Testis (tissue), 2 donors: ENCODE measurements at regions not wholly inside any gene's neighbourhood (a gene's known extent, or its start where the extent isn't known, plus 50 kb on each side); places are given as distances from the start of the nearest gene placed in this dataset.

Experiments used
- DNase-seq: peaks from one replicate; pipeline ENCODE4 v3.0.0-alpha.2; 2019
- H3K27ac ChIP-seq, 2 donors: fragments of 200-600 bp; sonication (generic); one replicate each; pipeline ENCODE4 v1.5.1; 2019
- H3K27me3 ChIP-seq: fragments of 200-600 bp; sonication (generic); one replicate; pipeline ENCODE4 v1.5.1; 2019
- H3K36me3 ChIP-seq: fragments of 200-600 bp; sonication (generic); one replicate; pipeline ENCODE4 v1.5.1; 2017; ENCODE audit warnings: low read depth; ENCODE audit errors: missing control alignments
- H3K4me1 ChIP-seq: fragments of 200-600 bp; sonication (generic); one replicate; pipeline ENCODE4 v1.5.1; 2019
- H3K4me3 ChIP-seq, 2 donors: fragments of 200-600 bp; sonication (generic); one replicate each; pipeline ENCODE4 v1.5.1; 2017 to 2019
- H3K9me3 ChIP-seq: fragments of 200-600 bp; sonication (generic); one replicate; pipeline ENCODE4 v1.5.1; 2017
- POLR2A ChIP-seq: fragments of 450-650 bp; IDR thresholded peaks from one replicate; pipeline ENCODE4 v1.6.1; 2017; ENCODE audit warnings: antibody characterized with exemption, mild to moderate bottlenecking, moderate library complexity
- WGBS, 2 donors: methylation state at CpG; one replicate each; pipeline ENCODE4 v1.1.5; 2018; 5-methylcytosine and 5-hydroxymethylcytosine counted together
- intact Hi-C: fragments of 100-400 bp; cut with DNase I; formaldehyde crosslinking; loops from one replicate; pipeline ENCODE4 v1.15.1; 2023; ENCODE audit warnings: low total_unique reads
- TF ChIP-seq, protein P1 (sequence below), 3 experiments: fragments of 450-650 bp in 2 of 3; fragments of 200-600 bp in 1 of 3; sonication (generic) in 1 of 3; IDR thresholded peaks; one replicate each; pipeline ENCODE4 v1.5.1; 2016 to 2019; ENCODE audit warnings: antibody characterized with exemption in 3 of 3, mild to moderate bottlenecking in 2 of 3, moderate library complexity in 1 of 3

DNA sequence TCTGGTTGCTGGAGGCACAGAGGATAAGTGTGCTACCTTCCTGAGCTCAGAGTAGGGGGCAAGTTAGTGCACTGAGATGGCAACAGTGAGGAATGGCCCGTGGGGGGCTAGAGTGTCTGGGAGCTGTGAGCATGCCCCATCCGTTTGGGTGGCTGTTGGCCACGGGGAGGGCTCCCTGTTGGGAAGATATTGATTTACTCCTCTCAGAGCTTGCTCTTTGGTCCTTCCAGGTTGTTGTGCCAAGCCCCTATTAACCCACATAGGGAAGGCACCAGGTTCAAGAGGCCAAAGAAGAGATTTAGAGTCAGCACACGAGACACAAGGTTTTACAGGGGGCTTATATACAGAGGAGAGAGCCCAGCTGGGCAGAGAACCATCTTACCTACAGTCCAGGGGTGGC, 318.8 kb downstream of the TSN start:
- DNase-seq = no peak
- intact Hi-C loops = no loop called here
- H3K9me3 ChIP-seq = no peaks in the 10 kb centered on the region
- TF ChIP-seq POLR2A = no peak
- TF ChIP-seq, protein P1, sequence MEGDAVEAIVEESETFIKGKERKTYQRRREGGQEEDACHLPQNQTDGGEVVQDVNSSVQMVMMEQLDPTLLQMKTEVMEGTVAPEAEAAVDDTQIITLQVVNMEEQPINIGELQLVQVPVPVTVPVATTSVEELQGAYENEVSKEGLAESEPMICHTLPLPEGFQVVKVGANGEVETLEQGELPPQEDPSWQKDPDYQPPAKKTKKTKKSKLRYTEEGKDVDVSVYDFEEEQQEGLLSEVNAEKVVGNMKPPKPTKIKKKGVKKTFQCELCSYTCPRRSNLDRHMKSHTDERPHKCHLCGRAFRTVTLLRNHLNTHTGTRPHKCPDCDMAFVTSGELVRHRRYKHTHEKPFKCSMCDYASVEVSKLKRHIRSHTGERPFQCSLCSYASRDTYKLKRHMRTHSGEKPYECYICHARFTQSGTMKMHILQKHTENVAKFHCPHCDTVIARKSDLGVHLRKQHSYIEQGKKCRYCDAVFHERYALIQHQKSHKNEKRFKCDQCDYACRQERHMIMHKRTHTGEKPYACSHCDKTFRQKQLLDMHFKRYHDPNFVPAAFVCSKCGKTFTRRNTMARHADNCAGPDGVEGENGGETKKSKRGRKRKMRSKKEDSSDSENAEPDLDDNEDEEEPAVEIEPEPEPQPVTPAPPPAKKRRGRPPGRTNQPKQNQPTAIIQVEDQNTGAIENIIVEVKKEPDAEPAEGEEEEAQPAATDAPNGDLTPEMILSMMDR (IDR thresholded peaks at IDR 0.05) = no peak
- H3K27me3 ChIP-seq = no peaks in the 10 kb centered on the region
- H3K4me1 ChIP-seq = no peaks in the 10 kb centered on the region
- WGBS, 2 donors = 58 to 60% methylated on average over 4 of the region's 4 CpGs
- H3K36me3 ChIP-seq = no peaks in the 10 kb centered on the region
- H3K27ac ChIP-seq = no peak overlapping the region
- no peak overlapping the region for H3K4me3 ChIP-seq

DNA sequence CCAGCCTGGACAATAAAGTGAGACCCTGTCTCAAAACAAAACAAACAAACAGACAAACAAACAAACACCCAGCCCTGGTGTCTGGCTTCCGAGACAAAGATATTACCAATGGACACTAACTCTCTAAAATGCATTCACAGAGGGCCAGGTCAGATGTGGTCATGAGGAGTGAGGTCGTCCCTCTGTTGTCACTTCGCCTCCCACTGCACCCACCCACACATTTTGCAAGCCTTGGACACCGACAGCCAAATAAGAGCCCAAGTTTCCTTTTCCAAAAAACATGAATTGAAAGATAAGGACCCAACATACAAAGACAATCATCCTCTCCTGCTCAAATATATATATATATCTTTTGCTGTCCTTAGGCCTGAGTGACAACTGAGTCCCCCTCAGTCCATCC, 319.9 kb downstream of the TSN start:
- TF ChIP-seq POLR2A = no peak
- TF ChIP-seq, protein P1 (IDR thresholded peaks at IDR 0.05) = no peak
- WGBS, 2 donors = 76 to 87% methylated on average over 4 of the region's 4 CpGs
- no peaks in the 10 kb centered on the region for H3K4me1 ChIP-seq
- H3K9me3 ChIP-seq = no peaks in the 10 kb centered on the region
- intact Hi-C loops = no loop called here
- H3K27me3 ChIP-seq = no peaks in the 10 kb centered on the region
- H3K36me3 ChIP-seq = no peaks in the 10 kb centered on the region
- no peak for DNase-seq
- no peak overlapping the region for H3K4me3 ChIP-seq
- H3K27ac ChIP-seq = no peak overlapping the region

DNA sequence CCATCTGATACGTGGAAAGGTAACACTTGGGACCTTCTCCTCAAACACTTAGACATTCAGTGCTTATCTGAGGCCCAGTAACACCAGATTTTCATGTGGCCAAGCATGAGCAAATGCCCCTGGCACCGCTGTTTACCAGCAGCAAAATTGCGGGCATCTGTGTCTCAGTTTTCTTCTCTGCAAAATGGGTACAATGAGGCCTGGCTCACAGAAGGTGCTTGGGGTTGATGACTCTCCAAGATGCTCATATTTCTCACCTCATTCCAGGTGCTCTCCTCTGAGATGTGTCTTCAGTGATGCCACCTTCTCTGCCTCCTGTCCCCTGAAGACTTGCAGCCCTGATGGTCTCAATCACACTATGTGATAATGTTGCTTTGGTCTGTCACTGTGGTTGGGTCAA, 321.7 kb downstream of the TSN start:
- H3K27ac ChIP-seq = no peak overlapping the region
- H3K9me3 ChIP-seq = no peaks in the 10 kb centered on the region
- no peak for DNase-seq
- intact Hi-C loops = no loop called here
- no peak overlapping the region for H3K4me3 ChIP-seq
- 78 to 100% methylated on average over 2 to 3 of the region's 3 CpGs for WGBS, 2 donors
- H3K36me3 ChIP-seq = no peaks in the 10 kb centered on the region
- no peak for TF ChIP-seq POLR2A
- TF ChIP-seq, protein P1 (IDR thresholded peaks at IDR 0.05) = no peak
- no peaks in the 10 kb centered on the region for H3K4me1 ChIP-seq
- no peaks in the 10 kb centered on the region for H3K27me3 ChIP-seq

DNA sequence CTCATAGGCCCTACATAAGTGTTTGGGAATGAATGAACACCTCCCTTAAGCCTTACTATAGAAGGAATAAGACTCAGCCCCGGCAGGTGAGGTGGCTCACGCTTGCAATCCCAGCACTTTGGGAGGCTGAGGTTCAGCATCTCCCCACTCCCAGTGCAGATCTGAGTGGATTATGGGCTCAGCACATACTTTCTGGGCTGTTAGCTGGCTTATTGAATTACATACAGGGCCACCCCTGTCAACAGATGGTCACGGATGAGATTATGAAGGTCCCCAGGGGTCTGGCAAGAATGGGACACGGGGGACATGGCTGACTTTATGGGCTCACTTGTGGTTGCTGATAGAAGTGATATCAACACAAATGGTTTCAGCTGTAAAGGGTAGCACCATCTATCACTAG, 322.3 kb downstream of the TSN start:
- H3K4me3 ChIP-seq = no peak overlapping the region
- TF ChIP-seq, protein P1 (IDR thresholded peaks at IDR 0.05) = no peak
- no peak for TF ChIP-seq POLR2A
- no peaks in the 10 kb centered on the region for H3K27me3 ChIP-seq
- no peaks in the 10 kb centered on the region for H3K36me3 ChIP-seq
- no peaks in the 10 kb centered on the region for H3K9me3 ChIP-seq
- no peaks in the 10 kb centered on the region for H3K4me1 ChIP-seq
- 91 to 94% methylated on average over 4 of the region's 4 CpGs for WGBS, 2 donors
- H3K27ac ChIP-seq = no peak overlapping the region
- intact Hi-C loops = no loop called here
- no peak for DNase-seq

DNA sequence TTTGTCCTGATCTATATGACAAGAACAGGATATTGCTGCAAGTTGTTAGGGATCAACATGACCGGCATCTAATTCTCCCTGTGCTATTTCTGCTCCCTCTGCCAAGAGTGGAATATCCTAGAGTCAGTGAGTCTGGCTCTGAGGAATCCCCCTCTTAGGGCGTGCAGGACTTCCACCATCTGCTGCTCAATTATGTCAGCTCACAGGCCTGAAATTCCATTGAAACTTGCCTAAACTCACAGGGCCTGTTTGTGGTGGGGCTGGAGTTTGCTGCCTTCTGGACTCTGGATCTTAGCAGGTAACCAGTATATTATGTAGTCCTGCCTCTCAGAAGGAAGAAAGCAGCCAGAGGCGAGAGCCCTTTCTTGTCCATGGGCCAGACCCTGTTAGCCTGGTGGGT, 323.0 kb downstream of the TSN start:
- intact Hi-C loops = no loop called here
- WGBS, 2 donors = 71 to 78% methylated on average over 3 of the region's 3 CpGs
- no peaks in the 10 kb centered on the region for H3K36me3 ChIP-seq
- no peaks in the 10 kb centered on the region for H3K4me1 ChIP-seq
- H3K9me3 ChIP-seq = no peaks in the 10 kb centered on the region
- H3K4me3 ChIP-seq = no peak overlapping the region
- H3K27me3 ChIP-seq = no peaks in the 10 kb centered on the region
- no peak for TF ChIP-seq POLR2A
- TF ChIP-seq, protein P1 (IDR thresholded peaks at IDR 0.05) = no peak
- no peak for DNase-seq
- H3K27ac ChIP-seq = no peak overlapping the region
